ENCODE measurements at regions not wholly inside any gene's neighbourhood (a gene's known extent, or its start where the extent isn't known, plus 50 kb on each side); places are given as distances from the start of the nearest gene placed in this dataset.
A peak's percentile ranks its signal among the peaks of the same experiment; 100 is the strongest.

DNA sequence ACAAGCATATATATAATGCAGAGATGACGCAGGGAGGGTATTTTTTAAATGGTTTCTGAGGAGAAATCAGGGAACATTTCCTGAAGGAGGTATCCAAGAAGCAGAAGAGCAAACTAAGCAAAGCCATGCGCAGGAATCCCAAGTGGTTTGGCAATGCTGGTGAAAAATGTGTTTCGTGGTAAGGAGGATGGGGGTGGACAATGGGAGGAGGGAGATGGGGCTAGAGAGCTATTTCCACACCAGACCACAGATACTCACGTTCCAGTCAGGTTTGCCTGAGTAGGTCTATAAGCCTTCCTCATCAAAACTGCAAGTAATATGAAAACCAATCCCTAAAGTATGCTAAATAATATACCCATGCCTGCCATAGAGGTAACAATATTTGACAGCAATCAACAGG is 223.7 kb upstream of the MKLN1 start:
- Histone ChIP-seq H3K9me3 (ENCODE audit: insufficient read depth, low read depth, low read length) (no peaks in the 10 kb centered on the region), H3K4me2 (ENCODE audit: low read length) (no peak overlapping the region), H3K14ac (ENCODE audit: low read length) (no peak overlapping the region), H2BK120ac (ENCODE audit: insufficient read depth, low read length, poor library complexity) (no peak overlapping the region), H2AFZ (ENCODE audit: insufficient read depth, low read length, poor library complexity) (no peak overlapping the region), H3K9ac (ENCODE audit: low read length) (no peak overlapping the region), H3K79me2 (ENCODE audit: control insufficient read depth, insufficient read depth, low read length, poor library complexity) (peaks cover 9% of the 10 kb centered on the region), H4K12ac (ENCODE audit: low read depth, low read length) (no peak overlapping the region), H3K4ac (ENCODE audit: low read depth, low read length) (no peak overlapping the region), H4K8ac (ENCODE audit: low read depth, low read length) (no peak overlapping the region), H3K4me1 (ENCODE audit: control insufficient read depth in 1 of 2, insufficient read depth in 2 of 2, low read length in 2 of 2) (peaks cover 3 to 7% of the 10 kb centered on the region in 2 experiments), H3K36me3 (ENCODE audit: control insufficient read depth in 1 of 2, insufficient read depth in 2 of 2, low read length in 2 of 2) (no peaks in the 10 kb centered on the region), H2BK12ac (ENCODE audit: low read length) (no peak overlapping the region), H2AK5ac (ENCODE audit: low read length) (no peak overlapping the region), H3K27me3 (ENCODE audit: insufficient read depth, low read length) (peaks cover 5% of the 10 kb centered on the region), H3K27ac (ENCODE audit: low read depth, low read length) (no peak overlapping the region), H2BK5ac (ENCODE audit: low read depth, low read length, poor library complexity) (no peak overlapping the region), H4K91ac (ENCODE audit: low read depth, low read length) (no peak overlapping the region), H3K4me3 (ENCODE audit: low read depth, low read length) (no peak overlapping the region), H3K79me1 (ENCODE audit: low read length) (peaks cover 7% of the 10 kb centered on the region), H3K18ac (ENCODE audit: low read length) (no peak overlapping the region), H3K23ac (ENCODE audit: low read length) (no peak overlapping the region)
- DNase-seq: peak; percentile 65 to 75
- WGBS (ENCODE audit: extremely low coverage, insufficient coverage, insufficient read length): no CpG with 5 or more reads among the region's 4 CpGs

DNA sequence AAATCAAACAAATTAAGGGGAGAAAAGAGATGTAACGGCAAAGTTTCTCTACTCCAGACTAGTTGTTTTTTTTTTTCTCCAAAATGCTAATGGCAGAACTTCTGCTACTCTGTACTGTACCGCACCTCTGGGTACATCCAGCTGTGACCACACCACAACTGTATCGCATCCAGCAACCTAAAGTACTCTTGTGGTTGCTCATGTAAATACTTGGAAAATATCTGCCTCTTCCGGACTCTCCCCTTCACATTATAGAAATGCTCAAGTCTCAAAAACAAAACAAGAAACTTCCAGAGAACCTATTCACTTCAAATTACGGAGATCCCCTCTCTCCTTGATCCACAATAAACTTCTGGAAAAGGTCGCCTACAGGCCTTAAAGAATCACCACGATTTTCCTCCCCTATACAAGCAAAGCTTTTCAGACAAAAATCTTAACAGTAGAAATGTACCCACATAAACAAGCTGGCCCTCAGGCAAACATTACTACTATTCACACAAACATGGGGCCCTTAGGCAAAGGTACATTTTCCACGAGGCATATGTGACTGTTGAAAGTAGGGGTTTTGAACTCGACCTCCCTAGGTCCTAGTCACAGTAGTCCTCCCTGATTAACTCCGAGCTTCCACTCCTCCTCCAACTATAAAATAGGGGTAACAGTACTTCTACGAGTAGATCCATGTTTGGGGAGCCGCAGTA is 222.9 kb upstream of the MKLN1 start:
- no peak overlapping the region for H2BK5ac ChIP-seq (ENCODE audit: low read depth, low read length, poor library complexity)
- H3K79me1 ChIP-seq (ENCODE audit: low read length): peaks cover 10% of the 10 kb centered on the region
- no peak overlapping the region for H2AK5ac ChIP-seq (ENCODE audit: low read length)
- H3K4me1 ChIP-seq (ENCODE audit: control insufficient read depth in 1 of 2, insufficient read depth in 2 of 2, low read length in 2 of 2): peaks cover 6 to 10% of the 10 kb centered on the region in 2 experiments
- WGBS (ENCODE audit: extremely low coverage, insufficient coverage, insufficient read length): no CpG with 5 or more reads among the region's 12 CpGs
- H3K23ac ChIP-seq (ENCODE audit: low read length): no peak overlapping the region
- peak; percentile 55 to 82 for DNase-seq
- no peak overlapping the region for H2BK12ac ChIP-seq (ENCODE audit: low read length)
- H2BK120ac ChIP-seq (ENCODE audit: insufficient read depth, low read length, poor library complexity): no peak overlapping the region
- no peak overlapping the region for H4K12ac ChIP-seq (ENCODE audit: low read depth, low read length)
- no peak overlapping the region for H3K14ac ChIP-seq (ENCODE audit: low read length)
- H3K9ac ChIP-seq (ENCODE audit: low read length): no peak overlapping the region
- H3K27me3 ChIP-seq (ENCODE audit: insufficient read depth, low read length): peaks cover 5% of the 10 kb centered on the region
- peaks cover 11% of the 10 kb centered on the region for H3K79me2 ChIP-seq (ENCODE audit: control insufficient read depth, insufficient read depth, low read length, poor library complexity)
- no peak overlapping the region for H4K8ac ChIP-seq (ENCODE audit: low read depth, low read length)
- H4K91ac ChIP-seq (ENCODE audit: low read depth, low read length): no peak overlapping the region
- no peak overlapping the region for H3K27ac ChIP-seq (ENCODE audit: low read depth, low read length)
- no peak overlapping the region for H3K4me2 ChIP-seq (ENCODE audit: low read length)
- no peaks in the 10 kb centered on the region for H3K36me3 ChIP-seq (ENCODE audit: control insufficient read depth in 1 of 2, insufficient read depth in 2 of 2, low read length in 2 of 2)
- H3K9me3 ChIP-seq (ENCODE audit: insufficient read depth, low read depth, low read length): no peaks in the 10 kb centered on the region
- H3K4ac ChIP-seq (ENCODE audit: low read depth, low read length): no peak overlapping the region
- no peak overlapping the region for H3K4me3 ChIP-seq (ENCODE audit: low read depth, low read length)
- H3K18ac ChIP-seq (ENCODE audit: low read length): no peak overlapping the region
- H2AFZ ChIP-seq (ENCODE audit: insufficient read depth, low read length, poor library complexity): no peak overlapping the region

DNA sequence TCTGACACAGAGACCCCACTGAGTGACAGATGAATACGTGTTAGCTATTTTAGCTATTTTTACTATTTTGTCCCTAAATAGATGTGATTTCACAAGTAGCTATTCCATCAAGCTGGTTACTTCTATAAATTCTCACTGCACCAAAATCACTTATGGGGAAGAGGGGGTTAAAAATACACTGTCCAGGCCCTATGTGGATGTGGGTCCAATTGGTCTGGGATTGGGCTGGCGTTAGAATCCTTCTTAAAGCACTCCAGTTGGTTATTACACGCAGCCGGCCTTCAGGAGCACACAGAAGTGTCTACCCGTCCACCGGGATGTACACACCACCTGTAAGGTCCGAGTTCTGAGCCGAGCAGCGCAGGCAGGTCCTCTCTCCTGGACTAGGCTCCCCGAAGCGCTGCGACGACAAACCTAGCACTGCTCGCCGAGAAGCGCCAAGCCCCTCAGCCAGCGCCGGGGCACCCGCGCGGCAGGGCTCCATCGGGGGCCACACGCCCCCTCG is 222.3 kb upstream of the MKLN1 start:
- H2AK5ac ChIP-seq (ENCODE audit: low read length): no peak overlapping the region
- peak; percentile 53 to 67 for DNase-seq
- H3K36me3 ChIP-seq (ENCODE audit: control insufficient read depth in 1 of 2, insufficient read depth in 2 of 2, low read length in 2 of 2): no peaks in the 10 kb centered on the region
- H3K79me2 ChIP-seq (ENCODE audit: control insufficient read depth, insufficient read depth, low read length, poor library complexity): peaks cover 11% of the 10 kb centered on the region
- H3K9me3 ChIP-seq (ENCODE audit: insufficient read depth, low read depth, low read length): no peaks in the 10 kb centered on the region
- H3K79me1 ChIP-seq (ENCODE audit: low read length): peaks cover 15% of the 10 kb centered on the region
- peak overlapping the region; percentile 27 for H4K12ac ChIP-seq (ENCODE audit: low read depth, low read length)
- H2AFZ ChIP-seq (ENCODE audit: insufficient read depth, low read length, poor library complexity): peak overlapping the region; percentile 56
- H3K9ac ChIP-seq (ENCODE audit: low read length): no peak overlapping the region
- peaks cover 10 to 12% of the 10 kb centered on the region in 2 experiments for H3K4me1 ChIP-seq (ENCODE audit: control insufficient read depth in 1 of 2, insufficient read depth in 2 of 2, low read length in 2 of 2)
- H3K4me2 ChIP-seq (ENCODE audit: low read length): peak overlapping the region; percentile 95
- H3K14ac ChIP-seq (ENCODE audit: low read length): peak overlapping the region; percentile 62
- H4K91ac ChIP-seq (ENCODE audit: low read depth, low read length): peak overlapping the region; percentile 71
- H3K27ac ChIP-seq (ENCODE audit: low read depth, low read length): no peak overlapping the region
- H3K4me3 ChIP-seq (ENCODE audit: low read depth, low read length): peak overlapping the region; percentile 73
- peak overlapping the region; percentile 84 for H4K8ac ChIP-seq (ENCODE audit: low read depth, low read length)
- peak overlapping the region; percentile 31 for H3K4ac ChIP-seq (ENCODE audit: low read depth, low read length)
- no peak overlapping the region for H2BK120ac ChIP-seq (ENCODE audit: insufficient read depth, low read length, poor library complexity)
- H3K18ac ChIP-seq (ENCODE audit: low read length): peak overlapping the region; percentile 56
- H2BK12ac ChIP-seq (ENCODE audit: low read length): peak overlapping the region; percentile 16
- H3K23ac ChIP-seq (ENCODE audit: low read length): no peak overlapping the region
- no CpG with 5 or more reads among the region's 24 CpGs for WGBS (ENCODE audit: extremely low coverage, insufficient coverage, insufficient read length)
- H2BK5ac ChIP-seq (ENCODE audit: low read depth, low read length, poor library complexity): no peak overlapping the region
- peaks cover 5% of the 10 kb centered on the region for H3K27me3 ChIP-seq (ENCODE audit: insufficient read depth, low read length)

DNA sequence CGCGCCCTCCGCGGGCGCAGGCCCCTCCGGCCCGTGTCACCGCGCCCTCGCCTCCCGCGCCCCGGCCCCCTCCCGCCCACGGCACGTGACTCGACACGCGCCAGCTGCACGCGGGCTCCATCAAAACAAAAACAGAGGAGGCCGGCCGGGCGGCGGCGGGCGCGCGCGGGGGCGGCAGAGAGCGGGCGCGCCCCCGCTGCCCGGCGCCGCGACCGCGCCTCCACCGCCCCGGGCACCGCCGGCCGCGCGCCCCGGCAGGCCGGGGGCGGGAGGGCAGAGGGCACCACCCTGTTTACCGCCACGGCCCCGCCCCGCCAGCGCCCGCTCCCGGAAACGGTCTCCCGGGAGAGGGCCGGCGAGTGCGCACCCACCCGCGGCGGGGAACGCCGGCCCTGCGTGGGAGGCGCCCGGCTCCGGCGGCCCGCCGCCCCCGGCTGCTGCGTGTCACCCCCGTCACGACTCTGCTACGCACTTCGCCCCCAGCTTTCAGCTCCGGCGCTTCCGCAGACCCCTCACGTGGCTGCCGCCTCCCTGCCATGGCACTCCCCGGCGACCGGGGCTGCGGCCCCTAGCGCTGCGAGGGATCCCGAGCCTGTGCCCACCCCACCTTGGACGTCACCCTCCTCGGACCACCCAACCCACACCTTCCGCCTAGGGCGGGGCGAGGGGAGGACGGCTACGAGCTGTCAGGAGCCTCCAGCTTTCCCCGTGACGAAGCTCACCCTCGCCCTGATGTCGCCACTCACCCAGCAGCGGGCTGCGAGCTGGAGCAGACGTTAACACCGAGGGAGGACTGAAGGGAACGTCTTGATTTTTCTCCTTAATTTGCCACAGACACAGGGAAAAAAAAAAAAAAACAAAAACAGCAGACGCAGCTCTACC is 221.6 kb upstream of the MKLN1 start:
- H3K18ac ChIP-seq (ENCODE audit: low read length): no peak overlapping the region
- H3K79me1 ChIP-seq (ENCODE audit: low read length): peaks cover 15% of the 10 kb centered on the region
- H4K91ac ChIP-seq (ENCODE audit: low read depth, low read length): peak overlapping the region; percentile 71
- H3K4ac ChIP-seq (ENCODE audit: low read depth, low read length): peak overlapping the region; percentile 31
- peak overlapping the region; percentile 95 for H3K4me2 ChIP-seq (ENCODE audit: low read length)
- no peak overlapping the region for H2BK120ac ChIP-seq (ENCODE audit: insufficient read depth, low read length, poor library complexity)
- H3K4me3 ChIP-seq (ENCODE audit: low read depth, low read length): peak overlapping the region; percentile 89
- H3K9ac ChIP-seq (ENCODE audit: low read length): no peak overlapping the region
- H3K27me3 ChIP-seq (ENCODE audit: insufficient read depth, low read length): peaks cover 5% of the 10 kb centered on the region
- peak overlapping the region; percentile 28 for H2AFZ ChIP-seq (ENCODE audit: insufficient read depth, low read length, poor library complexity)
- H3K23ac ChIP-seq (ENCODE audit: low read length): no peak overlapping the region
- peak overlapping the region; percentile 62 for H3K14ac ChIP-seq (ENCODE audit: low read length)
- no peak overlapping the region for H2AK5ac ChIP-seq (ENCODE audit: low read length)
- peak overlapping the region; percentile 58 for H4K12ac ChIP-seq (ENCODE audit: low read depth, low read length)
- peak overlapping the region; percentile 16 for H2BK12ac ChIP-seq (ENCODE audit: low read length)
- WGBS (ENCODE audit: extremely low coverage, insufficient coverage, insufficient read length): no CpG with 5 or more reads among the region's 110 CpGs
- H3K79me2 ChIP-seq (ENCODE audit: control insufficient read depth, insufficient read depth, low read length, poor library complexity): peaks cover 11% of the 10 kb centered on the region
- DNase-seq: peak; percentile 56 to 75
- no peak overlapping the region for H3K27ac ChIP-seq (ENCODE audit: low read depth, low read length)
- H3K9me3 ChIP-seq (ENCODE audit: insufficient read depth, low read depth, low read length): no peaks in the 10 kb centered on the region
- peak overlapping the region; percentile 84 for H4K8ac ChIP-seq (ENCODE audit: low read depth, low read length)
- peaks cover 10 to 16% of the 10 kb centered on the region in 2 experiments for H3K4me1 ChIP-seq (ENCODE audit: control insufficient read depth in 1 of 2, insufficient read depth in 2 of 2, low read length in 2 of 2)
- H3K36me3 ChIP-seq (ENCODE audit: control insufficient read depth in 1 of 2, insufficient read depth in 2 of 2, low read length in 2 of 2): no peaks in the 10 kb centered on the region
- peak overlapping the region; percentile 10 for H2BK5ac ChIP-seq (ENCODE audit: low read depth, low read length, poor library complexity)

Measured in trophoblast cell (in vitro differentiated cells and primary cell).